ENCODE measurements at regions not wholly inside any gene's neighbourhood (a gene's known extent, or its start where the extent isn't known, plus 50 kb on each side); places are given as distances from the start of the nearest gene placed in this dataset.

DNA sequence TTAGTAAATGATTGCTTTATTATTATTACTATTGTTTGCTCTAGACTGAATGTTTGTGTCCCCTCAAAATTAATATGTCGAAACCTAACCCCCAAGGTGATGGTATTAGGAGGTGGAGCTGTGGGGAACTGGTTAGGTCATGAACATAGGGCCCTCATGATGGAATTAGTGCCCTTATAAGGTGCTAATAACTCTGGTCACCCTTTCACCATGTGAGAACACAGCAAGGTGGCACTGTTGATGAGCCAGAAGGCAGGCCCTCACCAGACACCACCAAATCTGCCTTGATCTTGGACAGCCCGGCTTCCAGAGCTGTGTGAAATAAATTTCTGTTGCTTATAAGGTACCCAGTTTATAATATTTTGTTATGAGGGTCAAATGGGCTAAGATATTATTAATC is 95.8 kb downstream of the BDNF start:
- TF ChIP-seq JUN (CRISPR knock-in tag; IDR thresholded peaks at IDR 0.05), result no peak
- TF ChIP-seq, protein P1, sequence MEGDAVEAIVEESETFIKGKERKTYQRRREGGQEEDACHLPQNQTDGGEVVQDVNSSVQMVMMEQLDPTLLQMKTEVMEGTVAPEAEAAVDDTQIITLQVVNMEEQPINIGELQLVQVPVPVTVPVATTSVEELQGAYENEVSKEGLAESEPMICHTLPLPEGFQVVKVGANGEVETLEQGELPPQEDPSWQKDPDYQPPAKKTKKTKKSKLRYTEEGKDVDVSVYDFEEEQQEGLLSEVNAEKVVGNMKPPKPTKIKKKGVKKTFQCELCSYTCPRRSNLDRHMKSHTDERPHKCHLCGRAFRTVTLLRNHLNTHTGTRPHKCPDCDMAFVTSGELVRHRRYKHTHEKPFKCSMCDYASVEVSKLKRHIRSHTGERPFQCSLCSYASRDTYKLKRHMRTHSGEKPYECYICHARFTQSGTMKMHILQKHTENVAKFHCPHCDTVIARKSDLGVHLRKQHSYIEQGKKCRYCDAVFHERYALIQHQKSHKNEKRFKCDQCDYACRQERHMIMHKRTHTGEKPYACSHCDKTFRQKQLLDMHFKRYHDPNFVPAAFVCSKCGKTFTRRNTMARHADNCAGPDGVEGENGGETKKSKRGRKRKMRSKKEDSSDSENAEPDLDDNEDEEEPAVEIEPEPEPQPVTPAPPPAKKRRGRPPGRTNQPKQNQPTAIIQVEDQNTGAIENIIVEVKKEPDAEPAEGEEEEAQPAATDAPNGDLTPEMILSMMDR (IDR thresholded peaks at IDR 0.05), result no peak
- TF ChIP-seq SP1 (CRISPR knock-in tag; conservative IDR thresholded peaks at IDR 0.05), result no peak
- no peak for TF ChIP-seq TCF7 (CRISPR knock-in tag; IDR thresholded peaks at IDR 0.05; ENCODE audit: low read depth)
- TF ChIP-seq, protein P2, sequence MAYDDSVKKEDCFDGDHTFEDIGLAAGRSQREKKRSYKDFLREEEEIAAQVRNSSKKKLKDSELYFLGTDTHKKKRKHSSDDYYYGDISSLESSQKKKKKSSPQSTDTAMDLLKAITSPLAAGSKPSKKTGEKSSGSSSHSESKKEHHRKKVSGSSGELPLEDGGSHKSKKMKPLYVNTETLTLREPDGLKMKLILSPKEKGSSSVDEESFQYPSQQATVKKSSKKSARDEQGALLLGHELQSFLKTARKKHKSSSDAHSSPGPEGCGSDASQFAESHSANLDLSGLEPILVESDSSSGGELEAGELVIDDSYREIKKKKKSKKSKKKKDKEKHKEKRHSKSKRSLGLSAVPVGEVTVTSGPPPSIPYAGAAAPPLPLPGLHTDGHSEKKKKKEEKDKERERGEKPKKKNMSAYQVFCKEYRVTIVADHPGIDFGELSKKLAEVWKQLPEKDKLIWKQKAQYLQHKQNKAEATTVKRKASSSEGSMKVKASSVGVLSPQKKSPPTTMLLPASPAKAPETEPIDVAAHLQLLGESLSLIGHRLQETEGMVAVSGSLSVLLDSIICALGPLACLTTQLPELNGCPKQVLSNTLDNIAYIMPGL (CRISPR knock-in tag; IDR thresholded peaks at IDR 0.05), result no peak
- no peak for TF ChIP-seq NR3C1 (CRISPR knock-in tag; conservative IDR thresholded peaks at IDR 0.05; ENCODE audit: low read depth)
- TF ChIP-seq, protein P3, sequence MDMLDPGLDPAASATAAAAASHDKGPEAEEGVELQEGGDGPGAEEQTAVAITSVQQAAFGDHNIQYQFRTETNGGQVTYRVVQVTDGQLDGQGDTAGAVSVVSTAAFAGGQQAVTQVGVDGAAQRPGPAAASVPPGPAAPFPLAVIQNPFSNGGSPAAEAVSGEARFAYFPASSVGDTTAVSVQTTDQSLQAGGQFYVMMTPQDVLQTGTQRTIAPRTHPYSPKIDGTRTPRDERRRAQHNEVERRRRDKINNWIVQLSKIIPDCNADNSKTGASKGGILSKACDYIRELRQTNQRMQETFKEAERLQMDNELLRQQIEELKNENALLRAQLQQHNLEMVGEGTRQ (CRISPR knock-in tag; IDR thresholded peaks at IDR 0.05), result no peak
- no peak for TF ChIP-seq TEAD4 (CRISPR knock-in tag; IDR thresholded peaks at IDR 0.05)
- TF ChIP-seq, protein P4, sequence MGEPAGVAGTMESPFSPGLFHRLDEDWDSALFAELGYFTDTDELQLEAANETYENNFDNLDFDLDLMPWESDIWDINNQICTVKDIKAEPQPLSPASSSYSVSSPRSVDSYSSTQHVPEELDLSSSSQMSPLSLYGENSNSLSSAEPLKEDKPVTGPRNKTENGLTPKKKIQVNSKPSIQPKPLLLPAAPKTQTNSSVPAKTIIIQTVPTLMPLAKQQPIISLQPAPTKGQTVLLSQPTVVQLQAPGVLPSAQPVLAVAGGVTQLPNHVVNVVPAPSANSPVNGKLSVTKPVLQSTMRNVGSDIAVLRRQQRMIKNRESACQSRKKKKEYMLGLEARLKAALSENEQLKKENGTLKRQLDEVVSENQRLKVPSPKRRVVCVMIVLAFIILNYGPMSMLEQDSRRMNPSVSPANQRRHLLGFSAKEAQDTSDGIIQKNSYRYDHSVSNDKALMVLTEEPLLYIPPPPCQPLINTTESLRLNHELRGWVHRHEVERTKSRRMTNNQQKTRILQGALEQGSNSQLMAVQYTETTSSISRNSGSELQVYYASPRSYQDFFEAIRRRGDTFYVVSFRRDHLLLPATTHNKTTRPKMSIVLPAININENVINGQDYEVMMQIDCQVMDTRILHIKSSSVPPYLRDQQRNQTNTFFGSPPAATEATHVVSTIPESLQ (CRISPR knock-in tag; IDR thresholded peaks at IDR 0.05), result no peak
- TF ChIP-seq, protein P5, sequence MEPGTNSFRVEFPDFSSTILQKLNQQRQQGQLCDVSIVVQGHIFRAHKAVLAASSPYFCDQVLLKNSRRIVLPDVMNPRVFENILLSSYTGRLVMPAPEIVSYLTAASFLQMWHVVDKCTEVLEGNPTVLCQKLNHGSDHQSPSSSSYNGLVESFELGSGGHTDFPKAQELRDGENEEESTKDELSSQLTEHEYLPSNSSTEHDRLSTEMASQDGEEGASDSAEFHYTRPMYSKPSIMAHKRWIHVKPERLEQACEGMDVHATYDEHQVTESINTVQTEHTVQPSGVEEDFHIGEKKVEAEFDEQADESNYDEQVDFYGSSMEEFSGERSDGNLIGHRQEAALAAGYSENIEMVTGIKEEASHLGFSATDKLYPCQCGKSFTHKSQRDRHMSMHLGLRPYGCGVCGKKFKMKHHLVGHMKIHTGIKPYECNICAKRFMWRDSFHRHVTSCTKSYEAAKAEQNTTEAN (CRISPR knock-in tag; IDR thresholded peaks at IDR 0.05), result no peak
- TF ChIP-seq MXD4 (CRISPR knock-in tag; IDR thresholded peaks at IDR 0.05; ENCODE audit: borderline replicate concordance), result no peak
- TF ChIP-seq, protein P6, sequence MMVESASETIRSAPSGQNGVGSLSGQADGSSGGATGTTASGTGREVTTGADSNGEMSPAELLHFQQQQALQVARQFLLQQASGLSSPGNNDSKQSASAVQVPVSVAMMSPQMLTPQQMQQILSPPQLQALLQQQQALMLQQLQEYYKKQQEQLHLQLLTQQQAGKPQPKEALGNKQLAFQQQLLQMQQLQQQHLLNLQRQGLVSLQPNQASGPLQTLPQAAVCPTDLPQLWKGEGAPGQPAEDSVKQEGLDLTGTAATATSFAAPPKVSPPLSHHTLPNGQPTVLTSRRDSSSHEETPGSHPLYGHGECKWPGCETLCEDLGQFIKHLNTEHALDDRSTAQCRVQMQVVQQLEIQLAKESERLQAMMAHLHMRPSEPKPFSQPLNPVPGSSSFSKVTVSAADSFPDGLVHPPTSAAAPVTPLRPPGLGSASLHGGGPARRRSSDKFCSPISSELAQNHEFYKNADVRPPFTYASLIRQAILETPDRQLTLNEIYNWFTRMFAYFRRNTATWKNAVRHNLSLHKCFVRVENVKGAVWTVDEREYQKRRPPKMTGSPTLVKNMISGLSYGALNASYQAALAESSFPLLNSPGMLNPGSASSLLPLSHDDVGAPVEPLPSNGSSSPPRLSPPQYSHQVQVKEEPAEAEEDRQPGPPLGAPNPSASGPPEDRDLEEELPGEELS (CRISPR knock-in tag; IDR thresholded peaks at IDR 0.05), result no peak
- no peak for TF ChIP-seq ZNF121 (CRISPR knock-in tag; IDR thresholded peaks at IDR 0.05)
- TF ChIP-seq ESRRA (CRISPR knock-in tag; IDR thresholded peaks at IDR 0.05; ENCODE audit: borderline replicate concordance), result no peak
